LNCAP (cell line): ENCODE measurements at regions not wholly inside any gene's neighbourhood (a gene's known extent, or its start where the extent isn't known, plus 50 kb on each side); places are given as distances from the start of the nearest gene placed in this dataset.

ENCODE experiments used
- TF ChIP-seq, protein P1 (sequence below): fragments of 450-650 bp; IDR thresholded peaks from 2 replicates; pipeline ENCODE4 v1.5.1; 2017; ENCODE audit warnings: mild to moderate bottlenecking

DNA sequence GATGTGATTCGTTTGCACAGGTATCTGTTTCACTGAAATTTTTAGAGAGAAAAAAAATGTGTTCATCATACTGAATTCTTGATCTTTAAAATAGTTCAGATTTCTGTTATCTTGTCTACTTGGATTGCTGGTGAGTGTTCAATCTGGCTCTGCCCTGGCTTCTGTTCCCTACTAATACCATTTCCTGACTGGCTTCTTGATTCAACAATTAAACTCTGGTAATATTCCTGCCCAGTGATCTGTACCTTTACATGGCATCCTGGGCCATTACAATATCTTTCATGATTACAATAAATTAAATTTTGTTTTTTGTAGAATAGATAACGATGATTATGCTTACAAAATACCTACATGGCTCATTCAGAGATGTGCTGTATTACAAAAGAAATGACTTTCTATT, 1388.0 kb upstream of the TENM3 start:
- TF ChIP-seq, protein P1, sequence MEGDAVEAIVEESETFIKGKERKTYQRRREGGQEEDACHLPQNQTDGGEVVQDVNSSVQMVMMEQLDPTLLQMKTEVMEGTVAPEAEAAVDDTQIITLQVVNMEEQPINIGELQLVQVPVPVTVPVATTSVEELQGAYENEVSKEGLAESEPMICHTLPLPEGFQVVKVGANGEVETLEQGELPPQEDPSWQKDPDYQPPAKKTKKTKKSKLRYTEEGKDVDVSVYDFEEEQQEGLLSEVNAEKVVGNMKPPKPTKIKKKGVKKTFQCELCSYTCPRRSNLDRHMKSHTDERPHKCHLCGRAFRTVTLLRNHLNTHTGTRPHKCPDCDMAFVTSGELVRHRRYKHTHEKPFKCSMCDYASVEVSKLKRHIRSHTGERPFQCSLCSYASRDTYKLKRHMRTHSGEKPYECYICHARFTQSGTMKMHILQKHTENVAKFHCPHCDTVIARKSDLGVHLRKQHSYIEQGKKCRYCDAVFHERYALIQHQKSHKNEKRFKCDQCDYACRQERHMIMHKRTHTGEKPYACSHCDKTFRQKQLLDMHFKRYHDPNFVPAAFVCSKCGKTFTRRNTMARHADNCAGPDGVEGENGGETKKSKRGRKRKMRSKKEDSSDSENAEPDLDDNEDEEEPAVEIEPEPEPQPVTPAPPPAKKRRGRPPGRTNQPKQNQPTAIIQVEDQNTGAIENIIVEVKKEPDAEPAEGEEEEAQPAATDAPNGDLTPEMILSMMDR, result no peak

DNA sequence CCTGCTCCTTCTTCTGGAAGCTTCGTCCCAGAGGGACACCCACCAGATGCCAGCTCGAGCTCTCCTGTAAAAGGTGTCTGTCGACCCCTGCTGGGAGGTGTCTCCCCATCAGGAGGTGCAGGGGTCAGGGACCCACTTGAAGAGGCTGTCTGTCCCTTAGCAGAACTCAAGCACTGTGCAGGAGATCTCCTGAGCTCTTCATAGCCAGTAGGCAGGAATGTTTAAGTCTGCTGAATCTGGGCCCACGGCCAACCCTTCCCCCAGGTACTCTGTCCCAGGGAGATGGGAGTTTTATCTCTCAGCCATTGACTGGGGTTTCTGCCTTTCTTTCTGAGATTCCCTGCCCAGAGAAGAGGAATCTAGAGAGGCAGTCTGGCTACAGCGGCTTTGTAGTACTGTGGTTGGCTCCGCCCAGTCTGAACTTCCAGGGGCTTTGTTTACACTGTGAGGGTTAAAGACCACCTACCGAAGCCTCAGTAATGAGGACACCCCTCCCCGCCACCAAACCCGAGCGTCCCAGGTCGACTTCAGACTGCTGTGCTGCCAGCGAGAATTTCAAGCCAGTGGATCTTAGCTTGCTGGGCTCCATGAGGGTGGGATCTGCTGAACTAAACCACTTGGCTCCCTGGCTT, 1383.0 kb upstream of the TENM3 start:
- TF ChIP-seq, protein P1, result no peak

DNA sequence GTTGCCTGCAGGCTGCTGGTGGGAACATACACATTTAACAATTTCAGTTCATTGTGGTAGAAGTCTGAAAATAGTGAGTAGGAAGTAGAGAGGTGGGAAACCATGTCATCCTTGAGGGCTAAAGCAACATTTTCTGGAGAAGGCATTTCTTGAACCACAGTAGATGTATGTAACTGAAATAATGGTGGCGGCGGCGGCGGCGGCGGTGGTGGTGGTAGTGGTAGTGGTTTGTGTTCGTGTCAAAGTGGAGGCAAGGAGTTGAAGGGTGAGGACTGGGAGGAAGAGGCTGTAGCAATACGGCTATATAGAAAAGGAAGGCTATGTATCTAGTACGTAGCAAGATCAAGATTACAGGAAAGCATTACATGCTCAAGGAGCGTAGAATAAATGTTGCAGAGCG, 1381.6 kb upstream of the TENM3 start:
- TF ChIP-seq, protein P1, result no peak

DNA sequence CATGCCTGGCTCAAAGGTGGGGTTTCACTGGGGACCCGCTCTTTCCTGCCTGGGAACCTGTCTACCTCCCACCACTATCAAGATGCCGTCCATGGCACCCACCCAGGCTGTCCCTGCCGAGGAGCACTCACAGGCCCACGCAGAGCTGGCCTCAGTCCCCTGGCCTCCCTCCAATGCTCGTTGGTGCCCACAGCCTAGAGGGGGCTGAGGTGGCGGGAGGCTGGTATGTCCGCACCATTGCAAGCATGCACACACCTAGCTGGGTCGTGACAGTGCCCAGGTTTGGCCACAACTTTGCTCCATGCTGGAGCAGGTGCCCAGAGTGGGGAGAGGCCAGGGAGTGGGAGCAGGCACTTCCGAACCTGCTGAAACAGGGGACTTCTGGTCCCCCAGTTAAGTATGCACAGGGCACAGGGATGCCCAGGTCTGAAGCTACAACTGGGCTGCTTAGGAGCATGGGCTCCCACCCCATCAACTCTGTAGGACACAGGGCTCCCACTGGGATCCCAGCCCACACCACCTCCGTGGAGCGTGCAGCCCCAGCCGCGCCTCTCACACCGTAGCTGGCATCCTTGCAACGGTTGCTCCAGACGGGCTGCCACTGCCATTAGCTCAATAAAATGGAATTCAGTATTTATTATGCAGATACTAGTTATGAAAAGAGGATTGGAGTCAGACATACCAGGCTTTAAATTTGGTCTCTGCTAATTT, 1376.1 kb upstream of the TENM3 start:
- TF ChIP-seq, protein P1, result no peak

GRCh38 chr4:180870623-180871022, 1372.6 kb upstream of the TENM3 start:
- TF ChIP-seq, protein P1, result no peak

DNA sequence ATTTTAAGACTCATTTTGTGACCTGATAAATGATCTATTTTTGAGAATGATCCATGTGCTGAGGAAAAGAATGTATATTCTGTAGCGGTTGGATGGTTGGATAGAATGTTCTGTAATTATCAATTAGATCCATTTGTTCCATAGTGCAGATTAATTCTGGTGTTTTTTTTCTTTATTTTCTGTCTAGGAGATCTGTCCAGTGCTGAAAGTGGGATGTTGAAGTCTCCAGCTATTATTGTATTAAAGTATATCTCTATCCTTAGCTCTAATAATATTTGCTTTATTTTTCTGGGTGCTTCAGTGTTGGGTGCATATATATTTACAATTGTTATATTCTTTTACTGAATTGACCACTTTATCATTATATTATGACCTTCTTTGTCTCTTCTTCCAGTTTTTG, 1344.9 kb upstream of the TENM3 start:
- TF ChIP-seq, protein P1, result no peak

- TF ChIP-seq, protein P1, result no peak
Observed at GRCh38 chr4:180900781-180901180, 1342.4 kb upstream of the TENM3 start.
